Activated CD4-positive, alpha-beta T cell treated with anti-CD3 and anti-CD28 coated beads for 36 hours (primary cell): ENCODE measurements at regions not wholly inside any gene's neighbourhood (a gene's known extent, or its start where the extent isn't known, plus 50 kb on each side); places are given as distances from the start of the nearest gene placed in this dataset.

ENCODE experiments used
- ATAC-seq: fragments of 200-7000 bp; cut with Tn5 transposase; one replicate; pipeline ENCODE4 v1.10.0; 2021; ENCODE audit warnings: mild to moderate bottlenecking, moderate library complexity
- CTCF ChIA-PET: fragments of 350-600 bp; sonication (Branson Sonifier 250); formaldehyde crosslinking; loops from one replicate; lab custom pipeline; 2021; ENCODE audit warnings: antibody characterized with exemption; lab: Charles Lee
- POLR2A ChIA-PET: fragments of 350-600 bp; sonication (Branson Sonifier 250); formaldehyde crosslinking; loops from one replicate; lab custom pipeline; 2021; ENCODE audit warnings: antibody characterized with exemption, inconsistent platforms; lab: Charles Lee
- DNase-seq: peaks from one replicate; pipeline ENCODE4 v3.0.0-alpha.2; 2020
- H3K27ac Mint-ChIP-seq: one replicate; pipeline ENCODE4 v1.8.0; 2021; ENCODE audit warnings: mixed read lengths
- H3K27me3 Mint-ChIP-seq: one replicate; pipeline ENCODE4 v1.8.0; 2021; ENCODE audit warnings: mixed read lengths
- H3K36me3 Mint-ChIP-seq: one replicate; pipeline ENCODE4 v1.8.0; 2021; ENCODE audit warnings: low read depth, mixed read lengths
- H3K4me1 Mint-ChIP-seq: one replicate; pipeline ENCODE4 v1.8.0; 2021; ENCODE audit warnings: mixed read lengths
- H3K4me3 Mint-ChIP-seq: one replicate; pipeline ENCODE4 v1.8.0; 2021; ENCODE audit warnings: mild to moderate bottlenecking, moderate library complexity, mixed read lengths
- H3K9me3 Mint-ChIP-seq: one replicate; pipeline ENCODE4 v1.8.0; 2021; ENCODE audit warnings: low read depth, mixed read lengths
- intact Hi-C, 2 experiments: fragments of 100-400 bp; cut with DNase I in 1 of 2; cut with micrococcal nuclease in 1 of 2; formaldehyde crosslinking; loops; one replicate each; pipeline versions ENCODE4 v1.14.2 to v1.15.1; 2022 to 2024; cut with DNase I, micrococcal nuclease

DNA sequence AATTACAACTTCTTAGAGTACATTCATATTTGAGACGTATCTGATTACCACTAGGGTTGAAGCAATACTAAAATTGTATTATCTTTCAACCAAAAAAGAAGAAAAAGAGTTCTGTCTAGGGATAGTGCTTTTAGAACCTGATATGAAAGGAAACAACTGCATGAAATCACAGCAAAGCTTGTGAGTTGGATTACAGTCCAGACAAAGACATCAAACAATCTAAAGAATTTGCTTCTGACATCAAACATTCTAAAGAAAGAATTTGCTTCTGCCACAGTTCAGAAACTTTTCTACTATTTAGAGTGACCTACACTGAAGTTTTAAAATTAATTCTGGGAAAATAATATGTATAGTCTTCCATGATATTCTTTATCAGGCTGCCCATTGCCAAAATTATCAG, 1141.1 kb upstream of the ACO1 start:
- POLR2A ChIA-PET: no interaction called here
- CTCF ChIA-PET: no interaction called here
- DNase-seq (no peak), ATAC-seq (no peak)
- intact Hi-C loops: no loop called here
- Mint-ChIP-seq H3K36me3 (no peaks in the 10 kb centered on the region), H3K4me3 (no peak overlapping the region), H3K4me1 (peaks cover 3% of the 10 kb centered on the region), H3K9me3 (peaks cover 3% of the 10 kb centered on the region), H3K27ac (no peak overlapping the region), H3K27me3 (no peaks in the 10 kb centered on the region)

DNA sequence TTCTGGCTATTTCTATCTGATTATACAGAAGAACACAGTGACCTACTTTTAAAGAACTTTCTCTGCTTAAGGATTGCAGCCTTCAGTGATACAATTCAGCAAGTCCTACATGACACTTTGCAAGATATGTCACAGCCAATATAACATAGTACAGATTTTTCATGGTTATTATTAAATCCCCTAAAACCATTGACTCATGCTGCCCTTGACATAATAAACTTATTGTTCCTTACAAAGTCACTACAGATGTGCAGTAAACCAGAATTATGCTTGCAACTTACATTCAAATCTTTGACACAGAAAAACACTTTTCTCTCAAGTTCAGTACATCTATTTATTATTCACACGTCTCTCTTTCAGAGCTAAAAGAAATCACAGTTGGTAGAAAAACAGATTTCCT, 1136.3 kb upstream of the ACO1 start:
- Mint-ChIP-seq H3K36me3 (no peaks in the 10 kb centered on the region), H3K27me3 (no peaks in the 10 kb centered on the region), H3K9me3 (peaks cover 3% of the 10 kb centered on the region), H3K4me3 (no peak overlapping the region), H3K27ac (no peak overlapping the region), H3K4me1 (peaks cover 3% of the 10 kb centered on the region)
- POLR2A ChIA-PET: no interaction called here
- ATAC-seq (no peak), DNase-seq (no peak)
- CTCF ChIA-PET: no interaction called here
- intact Hi-C loops: no loop called here

DNA sequence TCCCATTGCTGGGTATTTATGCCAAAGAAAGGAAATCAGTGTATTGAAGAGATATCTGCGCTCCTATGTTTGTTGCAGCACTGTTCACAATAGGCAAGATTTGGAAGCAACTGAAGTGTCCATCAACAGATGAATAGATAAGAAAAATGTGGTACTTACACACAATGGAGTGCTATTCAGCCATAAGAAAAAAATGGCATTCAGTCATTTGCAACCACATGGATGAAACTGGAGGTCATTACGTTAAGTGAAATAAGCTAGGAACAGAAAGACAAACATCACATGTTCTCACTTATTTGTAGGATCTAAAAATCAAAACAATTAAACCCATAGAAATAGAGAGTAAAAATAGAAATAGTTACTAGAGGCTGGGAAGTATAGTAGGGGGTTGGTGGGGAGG, 1133.1 kb upstream of the ACO1 start:
- Mint-ChIP-seq H3K27me3 (no peaks in the 10 kb centered on the region), H3K9me3 (peaks cover 9% of the 10 kb centered on the region), H3K4me1 (no peaks in the 10 kb centered on the region), H3K36me3 (no peaks in the 10 kb centered on the region), H3K4me3 (no peak overlapping the region), H3K27ac (no peak overlapping the region)
- DNase-seq (no peak), ATAC-seq (no peak)
- ChIA-PET CTCF (interaction anchor here (1.3 kb wide), 1 partner anchor 19 kb away, joined by 3 read pairs; no protein-coding TSS in a partner anchor), POLR2A (no interaction called here)
- intact Hi-C loops: no loop called here

DNA sequence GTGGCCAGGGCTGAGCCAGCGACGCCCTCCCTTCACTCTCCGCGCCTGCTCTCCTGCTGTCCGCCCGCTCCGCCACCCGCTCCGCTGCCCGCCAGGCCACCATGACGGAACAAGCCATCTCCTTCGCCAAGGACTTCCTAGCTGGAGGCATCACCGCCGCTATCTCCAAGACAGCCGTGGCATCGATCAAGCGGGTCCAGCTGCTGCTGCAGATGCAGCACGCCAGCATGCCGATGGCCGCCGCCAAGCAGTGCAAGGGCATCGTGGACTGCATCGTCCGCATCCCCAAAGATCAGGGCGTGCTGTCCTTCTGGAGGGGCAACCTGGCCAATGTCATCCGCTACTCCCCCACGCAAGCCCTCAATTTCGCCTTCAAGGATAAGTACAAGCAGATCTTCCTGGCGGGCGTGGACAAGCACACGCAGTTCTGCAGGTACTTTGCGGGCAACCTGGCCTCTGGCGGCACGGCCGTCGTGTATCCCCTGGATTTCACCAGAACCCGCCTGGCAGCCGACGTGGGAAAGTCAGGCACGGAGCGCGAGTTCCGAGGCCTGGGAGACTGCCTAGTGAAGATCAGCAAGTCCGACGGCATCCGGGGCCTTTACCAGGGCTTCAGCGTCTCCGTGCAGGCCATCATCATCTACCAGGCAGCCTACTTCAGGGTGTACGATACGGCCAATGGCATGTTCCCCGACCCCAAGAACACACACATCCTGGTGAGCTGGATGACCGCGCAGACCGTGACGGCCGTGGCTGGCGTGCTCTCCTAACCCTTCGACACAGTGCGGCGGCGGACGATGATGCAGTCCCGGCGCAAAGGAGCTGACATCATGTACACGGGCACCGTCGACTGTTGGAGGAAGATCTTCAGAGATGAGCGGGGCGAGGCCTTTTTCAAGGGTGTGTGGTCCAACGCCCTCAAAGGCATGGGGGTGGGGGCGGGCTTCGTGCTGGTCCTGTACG, 1130.4 kb upstream of the ACO1 start:
- ChIA-PET CTCF (no interaction called here), POLR2A (no interaction called here)
- Mint-ChIP-seq H3K4me1 (peaks cover 3% of the 10 kb centered on the region), H3K27ac (no peak overlapping the region), H3K27me3 (no peaks in the 10 kb centered on the region), H3K4me3 (no peak overlapping the region), H3K36me3 (no peaks in the 10 kb centered on the region), H3K9me3 (peaks cover 5% of the 10 kb centered on the region)
- DNase-seq: no peak
- ATAC-seq: no peak
- intact Hi-C loops: no loop called here

DNA sequence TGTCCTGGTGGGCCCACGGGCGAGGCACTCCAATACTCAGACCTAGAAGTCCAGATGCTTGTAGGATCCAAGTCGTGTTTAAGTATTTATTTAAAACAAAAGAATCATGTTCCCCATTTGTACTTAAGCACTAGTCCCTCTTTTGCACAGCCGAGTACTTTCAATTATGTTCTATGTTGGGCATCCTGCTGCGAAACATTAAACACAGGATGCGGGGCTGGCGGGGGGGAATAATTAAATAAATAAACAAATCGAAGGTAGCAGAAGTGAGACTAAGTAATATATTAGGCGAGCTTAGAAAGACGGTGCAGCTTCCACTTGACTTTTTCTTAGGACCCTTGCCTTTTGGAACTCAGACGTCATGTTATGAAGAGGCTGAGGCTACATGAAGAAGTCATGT, 1129.2 kb upstream of the ACO1 start:
- Mint-ChIP-seq H3K27ac (no peak overlapping the region), H3K27me3 (no peaks in the 10 kb centered on the region), H3K4me1 (peaks cover 9% of the 10 kb centered on the region), H3K36me3 (no peaks in the 10 kb centered on the region), H3K9me3 (peaks cover 5% of the 10 kb centered on the region), H3K4me3 (no peak overlapping the region)
- ChIA-PET CTCF (no interaction called here), POLR2A (no interaction called here)
- ATAC-seq: no peak
- intact Hi-C loops: no loop called here
- DNase-seq: no peak

DNA sequence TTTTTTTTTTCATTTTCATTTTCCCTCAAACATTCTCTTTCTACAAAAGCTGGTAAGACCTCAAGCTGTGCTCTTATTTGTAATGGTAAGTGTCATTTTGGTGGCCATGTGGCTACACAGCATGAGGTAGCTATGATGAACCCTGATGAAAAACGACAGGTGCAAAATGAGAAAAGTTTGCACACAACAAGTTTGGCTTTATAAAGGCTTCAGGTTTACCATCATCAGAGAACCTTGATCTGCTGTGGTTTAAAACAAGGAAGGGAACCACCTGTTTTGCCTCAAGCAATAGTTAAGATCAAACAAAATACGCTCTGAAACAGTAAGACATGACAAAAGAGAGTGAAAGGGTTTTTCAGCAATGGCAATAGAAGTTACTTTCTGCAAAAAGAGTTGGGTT, 1124.6 kb upstream of the ACO1 start:
- H3K9me3 Mint-ChIP-seq: no peaks in the 10 kb centered on the region
- no peak for DNase-seq
- H3K4me1 Mint-ChIP-seq: peaks cover 20% of the 10 kb centered on the region
- no peaks in the 10 kb centered on the region for H3K36me3 Mint-ChIP-seq
- H3K4me3 Mint-ChIP-seq: no peak overlapping the region
- intact Hi-C loops: no loop called here
- ChIA-PET POLR2A (no interaction called here), CTCF (no interaction called here)
- ATAC-seq: no peak
- H3K27me3 Mint-ChIP-seq: no peaks in the 10 kb centered on the region
- peak overlapping the region; percentile 4 for H3K27ac Mint-ChIP-seq

DNA sequence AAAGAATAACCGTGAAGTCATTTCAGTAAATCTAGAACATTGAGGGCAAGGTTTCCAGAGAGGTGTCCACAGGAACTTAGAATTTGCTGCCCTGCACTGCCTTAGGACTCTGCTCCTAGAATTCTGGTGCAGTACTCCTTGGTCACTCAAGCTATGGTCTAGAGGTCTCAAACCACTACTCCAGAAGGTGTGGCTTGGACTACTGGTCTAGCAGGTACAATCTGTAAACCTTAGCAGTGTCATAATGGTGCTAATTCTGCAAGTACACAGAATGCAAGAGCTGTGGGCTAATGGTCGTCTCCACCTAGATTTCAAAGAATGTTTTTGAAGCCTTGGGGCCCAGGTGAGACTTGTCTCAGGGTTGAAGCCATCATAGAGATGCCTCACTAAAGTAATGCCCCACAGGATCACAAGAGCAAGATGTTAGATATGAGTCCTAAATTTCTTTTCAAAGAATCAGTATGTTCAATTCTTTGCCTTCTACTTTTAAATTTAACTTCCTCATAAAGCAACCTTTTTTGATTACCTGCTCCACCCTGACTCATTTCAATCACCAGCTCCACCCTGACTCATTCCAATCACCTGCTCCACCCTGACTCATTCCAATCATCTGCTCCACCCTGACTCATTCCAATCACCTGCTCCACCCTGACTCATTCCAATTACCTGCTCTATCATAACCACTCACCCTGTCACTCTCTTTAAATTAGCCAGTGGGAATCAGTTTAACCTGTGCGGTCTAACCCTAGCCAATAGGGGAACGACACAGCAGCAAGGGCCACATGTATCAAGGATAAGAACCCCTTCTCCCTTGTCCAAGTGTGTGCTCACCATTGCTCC, 1111.8 kb upstream of the ACO1 start:
- Mint-ChIP-seq H3K9me3 (no peaks in the 10 kb centered on the region), H3K36me3 (no peaks in the 10 kb centered on the region), H3K4me1 (peaks cover 9% of the 10 kb centered on the region), H3K27ac (peak overlapping the region; percentile 7), H3K27me3 (no peaks in the 10 kb centered on the region), H3K4me3 (no peak overlapping the region)
- intact Hi-C loops: loop anchor here in 1 of 2 experiments (2.0 to 5.0 kb wide), 3 partner anchors 75 to 1196 kb away; no protein-coding TSS in a partner anchor
- ChIA-PET CTCF (no interaction called here), POLR2A (interaction anchor here (0.5 kb wide), 1 partner anchor 39 kb away, joined by 3 read pairs; no protein-coding TSS in a partner anchor)
- DNase-seq: peak; percentile 54
- peak; percentile 91 for ATAC-seq

DNA sequence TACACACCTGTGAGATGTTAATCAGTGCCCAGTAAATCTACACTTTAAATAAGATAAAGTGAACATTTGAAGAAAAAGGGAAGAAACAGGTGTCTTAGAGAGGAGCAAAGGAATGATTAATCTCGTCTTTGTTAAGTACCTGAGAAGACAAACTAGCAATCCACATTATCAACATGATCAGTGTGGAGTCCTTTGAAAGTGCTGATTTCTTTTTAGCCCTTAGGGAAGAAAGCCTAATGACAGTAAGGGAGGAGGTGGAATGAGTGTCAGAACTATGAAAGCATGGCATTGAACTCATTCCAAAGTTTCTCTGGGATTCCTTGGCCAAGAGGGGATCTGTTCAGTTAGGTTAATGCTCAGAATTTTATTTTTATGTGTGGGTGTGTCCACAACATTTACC, 1109.0 kb upstream of the ACO1 start:
- ATAC-seq: no peak
- ChIA-PET CTCF (no interaction called here), POLR2A (no interaction called here)
- H3K4me1 Mint-ChIP-seq: peaks cover 24% of the 10 kb centered on the region
- H3K4me3 Mint-ChIP-seq: no peak overlapping the region
- H3K36me3 Mint-ChIP-seq: no peaks in the 10 kb centered on the region
- no peak overlapping the region for H3K27ac Mint-ChIP-seq
- no peaks in the 10 kb centered on the region for H3K27me3 Mint-ChIP-seq
- DNase-seq: no peak
- intact Hi-C loops: loop anchor here in 1 of 2 experiments (2.0 kb wide), 1 partner anchor 39 kb away; no protein-coding TSS in a partner anchor
- no peaks in the 10 kb centered on the region for H3K9me3 Mint-ChIP-seq

DNA sequence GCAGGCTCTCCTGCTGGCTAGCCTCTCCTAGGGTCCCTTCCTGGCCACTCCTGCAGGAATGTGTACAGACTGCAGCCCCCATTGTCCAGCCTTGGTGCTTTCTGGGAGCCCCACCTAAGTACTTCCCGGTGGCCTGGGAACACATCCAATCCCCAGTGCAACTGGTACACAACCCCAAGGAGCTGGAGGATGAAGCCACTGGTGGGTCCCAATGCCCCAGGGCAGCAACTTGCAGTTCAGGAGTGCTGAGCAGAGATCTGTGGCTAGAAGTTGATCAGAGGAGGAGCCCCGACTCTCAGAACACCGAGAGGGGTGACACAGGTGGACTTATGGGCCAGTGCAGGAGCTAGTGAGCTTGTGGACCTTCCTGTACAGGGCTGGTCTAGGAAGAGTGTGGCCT, 1093.7 kb upstream of the ACO1 start:
- ChIA-PET POLR2A (no interaction called here), CTCF (no interaction called here)
- H3K4me3 Mint-ChIP-seq: no peak overlapping the region
- no peaks in the 10 kb centered on the region for H3K4me1 Mint-ChIP-seq
- intact Hi-C loops: no loop called here
- DNase-seq (no peak), ATAC-seq (no peak)
- no peak overlapping the region for H3K27ac Mint-ChIP-seq
- H3K36me3 Mint-ChIP-seq: no peaks in the 10 kb centered on the region
- H3K27me3 Mint-ChIP-seq: no peaks in the 10 kb centered on the region
- peaks cover 5% of the 10 kb centered on the region for H3K9me3 Mint-ChIP-seq

DNA sequence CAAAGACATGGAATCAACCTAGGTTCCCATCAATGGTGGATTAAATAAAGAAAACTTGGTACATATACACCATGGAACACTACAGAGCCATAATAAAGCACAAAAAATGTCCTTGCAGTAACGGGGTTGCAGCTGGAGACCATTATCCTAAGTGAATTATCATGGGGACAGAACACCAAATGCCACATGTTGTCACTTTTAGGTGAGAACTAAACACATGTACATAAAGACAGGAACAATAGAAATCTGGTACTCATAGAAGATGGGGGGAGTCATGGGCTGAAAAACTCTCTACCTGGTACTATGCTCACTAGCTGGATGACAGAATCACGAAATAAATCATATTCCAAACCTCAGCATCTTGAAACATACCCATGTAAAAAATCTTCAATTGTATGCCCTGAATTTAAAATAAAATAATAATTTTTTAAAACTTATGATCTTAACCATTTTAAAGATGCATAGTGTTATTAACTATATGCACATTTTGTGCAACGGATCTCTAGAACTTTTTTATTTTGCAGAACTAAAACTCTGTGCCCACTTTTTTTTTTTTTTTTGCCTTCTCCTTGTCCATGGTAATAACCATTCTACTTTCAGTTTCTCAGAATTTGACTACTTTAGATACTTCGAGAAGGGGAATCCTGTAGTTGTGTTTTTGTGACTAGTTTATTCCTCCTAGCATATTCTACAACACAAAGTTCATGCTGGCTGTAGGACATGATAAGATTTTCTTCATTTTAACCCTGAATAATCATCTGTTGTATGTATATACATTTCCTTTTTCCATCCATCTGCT, 1081.6 kb upstream of the ACO1 start:
- DNase-seq (no peak), ATAC-seq (no peak)
- no peaks in the 10 kb centered on the region for H3K9me3 Mint-ChIP-seq
- H3K27ac Mint-ChIP-seq: no peak overlapping the region
- H3K4me3 Mint-ChIP-seq: no peak overlapping the region
- POLR2A ChIA-PET: no interaction called here
- CTCF ChIA-PET: interaction anchor here (0.6 kb wide), 1 partner anchor 144 kb away, joined by 3 read pairs; no protein-coding TSS in a partner anchor
- peaks cover 21% of the 10 kb centered on the region for H3K4me1 Mint-ChIP-seq
- no peaks in the 10 kb centered on the region for H3K36me3 Mint-ChIP-seq
- no peaks in the 10 kb centered on the region for H3K27me3 Mint-ChIP-seq
- intact Hi-C loops: loop anchor here in 1 of 2 experiments (5.0 kb wide), 1 partner anchor 181 kb away; no protein-coding TSS in a partner anchor

DNA sequence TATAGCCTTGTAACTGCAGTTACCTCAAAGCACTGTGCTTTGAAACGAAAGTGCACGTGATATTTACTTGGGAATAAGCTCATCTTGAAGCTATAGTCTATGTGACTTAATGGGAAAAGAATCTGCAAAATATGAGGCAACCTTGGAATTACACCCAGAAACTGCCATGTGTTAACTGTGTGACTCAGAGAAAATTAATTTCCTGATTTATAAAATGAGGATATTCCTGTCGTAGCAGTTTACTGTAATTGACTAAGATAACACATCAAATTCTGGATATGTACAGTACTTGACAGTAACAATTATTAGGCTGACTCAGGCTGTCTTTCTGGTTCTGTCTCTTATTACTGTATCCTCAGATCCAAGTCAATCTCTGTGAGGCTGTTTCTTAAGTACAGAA, 1079.9 kb upstream of the ACO1 start:
- H3K9me3 Mint-ChIP-seq: no peaks in the 10 kb centered on the region
- no peak overlapping the region for H3K27ac Mint-ChIP-seq
- CTCF ChIA-PET: interaction anchor here (0.6 to 0.9 kb wide), 2 partner anchors 203 to 281 kb away, joined by 3 to 6 read pairs; no protein-coding TSS in a partner anchor
- DNase-seq (no peak), ATAC-seq (no peak)
- no peaks in the 10 kb centered on the region for H3K27me3 Mint-ChIP-seq
- intact Hi-C loops: loop anchor here in 1 of 2 experiments (5.0 kb wide), 1 partner anchor 182 kb away; no protein-coding TSS in a partner anchor
- POLR2A ChIA-PET: no interaction called here
- H3K4me1 Mint-ChIP-seq: peaks cover 21% of the 10 kb centered on the region
- no peaks in the 10 kb centered on the region for H3K36me3 Mint-ChIP-seq
- no peak overlapping the region for H3K4me3 Mint-ChIP-seq
